ENCODE measurements at regions not wholly inside any gene's neighbourhood (a gene's known extent, or its start where the extent isn't known, plus 50 kb on each side); places are given as distances from the start of the nearest gene placed in this dataset.

DNA sequence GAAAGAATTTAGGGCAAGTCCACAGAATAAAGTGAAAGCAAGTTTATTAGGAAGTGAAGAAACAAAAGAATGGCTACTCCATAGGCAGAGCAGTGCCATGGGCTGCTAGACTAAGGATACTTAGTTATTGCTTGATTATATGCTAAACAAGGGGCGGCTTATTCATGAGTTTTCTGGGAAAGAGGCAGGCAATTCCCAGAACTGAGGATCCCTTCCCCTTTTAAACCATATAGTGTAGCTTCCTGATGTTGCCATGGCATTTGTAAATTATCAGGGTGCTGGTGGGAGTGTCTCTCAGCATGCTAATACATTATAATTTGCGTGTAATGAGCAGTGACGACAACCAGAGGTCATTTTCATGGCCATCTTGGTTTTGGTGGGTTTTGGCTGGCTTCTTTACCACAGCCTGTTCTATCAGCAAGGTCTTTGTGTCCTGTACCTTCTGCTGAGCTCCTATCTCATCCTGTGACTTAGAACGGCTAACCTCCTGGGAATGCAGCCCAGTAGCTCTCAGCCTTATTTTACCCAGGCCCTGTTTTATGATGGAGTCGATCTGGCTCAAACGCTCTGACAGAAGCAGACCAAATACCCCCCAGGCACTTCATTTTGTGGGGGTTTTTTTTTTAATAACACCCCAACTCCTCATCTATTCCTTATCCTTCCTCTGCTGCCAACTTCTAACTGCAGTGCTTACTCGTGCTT is 103.0 kb upstream of the RARB start:
- TF ChIP-seq, protein P1, sequence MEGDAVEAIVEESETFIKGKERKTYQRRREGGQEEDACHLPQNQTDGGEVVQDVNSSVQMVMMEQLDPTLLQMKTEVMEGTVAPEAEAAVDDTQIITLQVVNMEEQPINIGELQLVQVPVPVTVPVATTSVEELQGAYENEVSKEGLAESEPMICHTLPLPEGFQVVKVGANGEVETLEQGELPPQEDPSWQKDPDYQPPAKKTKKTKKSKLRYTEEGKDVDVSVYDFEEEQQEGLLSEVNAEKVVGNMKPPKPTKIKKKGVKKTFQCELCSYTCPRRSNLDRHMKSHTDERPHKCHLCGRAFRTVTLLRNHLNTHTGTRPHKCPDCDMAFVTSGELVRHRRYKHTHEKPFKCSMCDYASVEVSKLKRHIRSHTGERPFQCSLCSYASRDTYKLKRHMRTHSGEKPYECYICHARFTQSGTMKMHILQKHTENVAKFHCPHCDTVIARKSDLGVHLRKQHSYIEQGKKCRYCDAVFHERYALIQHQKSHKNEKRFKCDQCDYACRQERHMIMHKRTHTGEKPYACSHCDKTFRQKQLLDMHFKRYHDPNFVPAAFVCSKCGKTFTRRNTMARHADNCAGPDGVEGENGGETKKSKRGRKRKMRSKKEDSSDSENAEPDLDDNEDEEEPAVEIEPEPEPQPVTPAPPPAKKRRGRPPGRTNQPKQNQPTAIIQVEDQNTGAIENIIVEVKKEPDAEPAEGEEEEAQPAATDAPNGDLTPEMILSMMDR (IDR thresholded peaks at IDR 0.05; ENCODE audit: insufficient read depth, low read length): no peak
- TF ChIP-seq POLR2AphosphoS5 (IDR thresholded peaks at IDR 0.05; ENCODE audit: low read depth) (no peak), SPI1 (IDR thresholded peaks at IDR 0.05; ENCODE audit: borderline replicate concordance, low read depth) (no peak), GABPA (IDR thresholded peaks at IDR 0.05; ENCODE audit: low read depth) (no peak)
